PFSK-1 (cell line): ENCODE measurements at regions not wholly inside any gene's neighbourhood (a gene's known extent, or its start where the extent isn't known, plus 50 kb on each side); places are given as distances from the start of the nearest gene placed in this dataset.

Source experiments
- FOXP2 ChIP-seq: optimal IDR thresholded peaks from 2 replicates; pipeline ENCODE3; 2011; ENCODE audit warnings: borderline replicate concordance, control low read depth, inconsistent platforms; ENCODE audit not compliant: insufficient read depth; ENCODE audit errors: extremely low read length, extremely low read depth
- POLR2AphosphoS5 ChIP-seq: IDR thresholded peaks from 2 replicates; pipeline ENCODE4 v1.6.1; 2012; ENCODE audit warnings: low read depth, mild to moderate bottlenecking, control low read depth, low read length, moderate library complexity
- SIN3A ChIP-seq: IDR thresholded peaks from 2 replicates; pipeline ENCODE4 v1.6.1; 2012; ENCODE audit warnings: mild to moderate bottlenecking, low read length, moderate library complexity, borderline replicate concordance; ENCODE audit not compliant: insufficient read depth
- TAF1 ChIP-seq: IDR thresholded peaks from 2 replicates; pipeline ENCODE4 v1.6.1; 2012; ENCODE audit warnings: low read length, control low read depth, borderline replicate concordance; ENCODE audit not compliant: insufficient read depth
- TF ChIP-seq, protein P1 (sequence below), 2 experiments: IDR thresholded peaks; 2 replicates each; pipeline versions ENCODE4 v1.6.1 to v1.8.0; 2011 to 2012; ENCODE audit warnings: low read depth in 2 of 2, low read length in 2 of 2, control low read depth in 1 of 2, inconsistent platforms in 1 of 2, mild to moderate bottlenecking in 1 of 2, moderate library complexity in 1 of 2; ENCODE audit not compliant: insufficient read depth in 1 of 2

DNA sequence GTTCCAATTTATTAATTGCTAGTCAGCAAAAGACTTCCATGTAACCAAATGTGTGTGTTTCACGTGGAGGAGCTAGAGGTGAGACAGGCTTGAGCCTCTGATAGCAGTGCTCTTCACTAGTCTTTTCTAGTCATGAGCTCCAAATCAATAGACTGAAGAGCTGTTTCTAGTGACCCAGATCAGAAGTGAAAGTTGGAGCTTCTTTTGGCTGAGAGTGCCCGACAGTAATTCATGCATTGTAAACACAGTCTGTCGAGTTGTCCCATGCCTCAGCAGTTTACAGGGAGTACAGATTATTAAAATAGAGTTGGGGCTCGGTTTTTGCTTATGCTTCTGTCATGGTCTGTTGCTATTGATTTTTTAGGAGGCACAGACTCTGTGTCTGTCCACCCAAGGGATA is 793.1 kb downstream of the DTWD2 start:
- TF ChIP-seq, protein P1, sequence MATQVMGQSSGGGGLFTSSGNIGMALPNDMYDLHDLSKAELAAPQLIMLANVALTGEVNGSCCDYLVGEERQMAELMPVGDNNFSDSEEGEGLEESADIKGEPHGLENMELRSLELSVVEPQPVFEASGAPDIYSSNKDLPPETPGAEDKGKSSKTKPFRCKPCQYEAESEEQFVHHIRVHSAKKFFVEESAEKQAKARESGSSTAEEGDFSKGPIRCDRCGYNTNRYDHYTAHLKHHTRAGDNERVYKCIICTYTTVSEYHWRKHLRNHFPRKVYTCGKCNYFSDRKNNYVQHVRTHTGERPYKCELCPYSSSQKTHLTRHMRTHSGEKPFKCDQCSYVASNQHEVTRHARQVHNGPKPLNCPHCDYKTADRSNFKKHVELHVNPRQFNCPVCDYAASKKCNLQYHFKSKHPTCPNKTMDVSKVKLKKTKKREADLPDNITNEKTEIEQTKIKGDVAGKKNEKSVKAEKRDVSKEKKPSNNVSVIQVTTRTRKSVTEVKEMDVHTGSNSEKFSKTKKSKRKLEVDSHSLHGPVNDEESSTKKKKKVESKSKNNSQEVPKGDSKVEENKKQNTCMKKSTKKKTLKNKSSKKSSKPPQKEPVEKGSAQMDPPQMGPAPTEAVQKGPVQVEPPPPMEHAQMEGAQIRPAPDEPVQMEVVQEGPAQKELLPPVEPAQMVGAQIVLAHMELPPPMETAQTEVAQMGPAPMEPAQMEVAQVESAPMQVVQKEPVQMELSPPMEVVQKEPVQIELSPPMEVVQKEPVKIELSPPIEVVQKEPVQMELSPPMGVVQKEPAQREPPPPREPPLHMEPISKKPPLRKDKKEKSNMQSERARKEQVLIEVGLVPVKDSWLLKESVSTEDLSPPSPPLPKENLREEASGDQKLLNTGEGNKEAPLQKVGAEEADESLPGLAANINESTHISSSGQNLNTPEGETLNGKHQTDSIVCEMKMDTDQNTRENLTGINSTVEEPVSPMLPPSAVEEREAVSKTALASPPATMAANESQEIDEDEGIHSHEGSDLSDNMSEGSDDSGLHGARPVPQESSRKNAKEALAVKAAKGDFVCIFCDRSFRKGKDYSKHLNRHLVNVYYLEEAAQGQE (IDR thresholded peaks at IDR 0.05; ENCODE audit: insufficient read depth in 1 of 2, low read depth in 2 of 2, low read length in 2 of 2): no peak
- TF ChIP-seq TAF1: no peak
- TF ChIP-seq FOXP2: no peak
- no peak for TF ChIP-seq POLR2AphosphoS5
- no peak for TF ChIP-seq SIN3A

DNA sequence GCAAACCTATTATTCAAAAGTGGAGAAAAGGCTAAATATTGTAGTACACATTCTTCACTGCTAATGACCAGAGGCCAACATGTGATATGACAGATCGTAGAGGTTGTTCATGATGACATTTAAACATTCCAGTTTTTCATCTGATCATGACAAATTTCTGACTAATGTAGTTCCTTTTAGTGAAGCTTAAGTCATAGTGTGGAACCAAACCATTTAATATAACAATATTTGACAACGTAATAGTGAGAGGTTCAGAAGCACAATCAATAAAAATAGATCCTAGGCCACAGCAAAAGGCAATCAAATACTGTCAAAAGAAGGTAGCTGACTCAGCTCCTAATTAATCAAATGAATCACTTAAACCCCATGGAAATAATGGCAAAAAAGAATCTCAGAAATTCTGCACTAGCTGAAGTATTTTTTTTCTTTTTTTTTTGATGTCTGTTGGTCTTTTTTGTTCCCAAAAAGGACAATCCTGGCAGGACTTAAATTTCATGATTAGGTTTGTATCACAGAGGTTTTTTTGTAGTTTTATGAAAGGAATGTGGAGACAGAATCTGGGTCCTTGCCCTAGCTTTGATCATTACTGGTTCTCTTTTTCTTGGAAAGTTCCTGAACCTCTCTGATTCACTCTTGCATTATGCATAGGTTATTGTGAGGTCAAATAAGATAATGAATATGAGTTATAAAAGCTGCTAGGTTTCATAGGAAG is 795.0 kb downstream of the DTWD2 start:
- TF ChIP-seq FOXP2 (no peak), SIN3A (no peak), TAF1 (no peak), POLR2AphosphoS5 (no peak)
- TF ChIP-seq, protein P1 (IDR thresholded peaks at IDR 0.05; ENCODE audit: insufficient read depth in 1 of 2, low read depth in 2 of 2, low read length in 2 of 2): no peak

DNA sequence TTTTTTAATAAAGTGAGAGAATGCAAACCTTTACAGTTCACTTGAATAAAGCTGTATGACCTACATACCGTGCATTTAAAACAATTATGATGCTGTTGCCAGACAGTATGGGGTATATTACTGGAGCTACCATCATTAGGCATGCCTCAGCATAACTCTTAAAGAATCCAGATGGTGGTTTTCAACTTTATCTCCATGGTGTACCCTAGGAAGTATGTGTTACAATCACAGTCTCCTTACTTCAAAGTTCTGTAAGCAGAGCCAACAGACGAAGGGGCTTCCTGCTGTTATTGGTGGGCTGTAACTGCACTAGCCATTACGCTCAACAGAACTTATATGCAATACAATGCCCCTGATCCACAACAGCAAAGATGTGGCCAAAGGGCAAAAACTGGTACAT is 803.3 kb downstream of the DTWD2 start:
- TF ChIP-seq FOXP2: no peak
- TF ChIP-seq SIN3A: no peak
- TF ChIP-seq, protein P1 (IDR thresholded peaks at IDR 0.05; ENCODE audit: insufficient read depth in 1 of 2, low read depth in 2 of 2, low read length in 2 of 2): no peak
- TF ChIP-seq TAF1: no peak
- TF ChIP-seq POLR2AphosphoS5: no peak

DNA sequence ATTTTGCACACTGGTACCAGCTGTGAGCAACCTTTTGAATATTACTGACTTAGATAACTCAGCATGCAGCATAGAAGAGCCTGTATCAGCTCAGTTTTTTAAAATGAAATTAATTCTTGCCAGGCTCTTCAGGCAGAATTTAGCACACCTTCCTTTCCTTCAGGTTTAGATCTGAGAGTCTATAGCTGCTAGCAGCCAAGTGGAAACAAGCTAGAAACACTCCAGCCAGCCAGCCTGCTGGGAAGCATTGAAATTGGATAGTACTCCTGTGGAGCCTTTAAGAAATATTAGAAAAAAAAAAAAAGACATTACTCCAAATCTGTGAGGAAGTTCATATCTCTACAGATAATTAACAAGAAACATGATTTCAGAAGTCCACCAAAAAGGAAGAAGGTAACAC is 812.2 kb downstream of the DTWD2 start:
- TF ChIP-seq, protein P1 (IDR thresholded peaks at IDR 0.05; ENCODE audit: insufficient read depth in 1 of 2, low read depth in 2 of 2, low read length in 2 of 2): no peak
- TF ChIP-seq TAF1 (no peak), FOXP2 (no peak), POLR2AphosphoS5 (no peak), SIN3A (no peak)

DNA sequence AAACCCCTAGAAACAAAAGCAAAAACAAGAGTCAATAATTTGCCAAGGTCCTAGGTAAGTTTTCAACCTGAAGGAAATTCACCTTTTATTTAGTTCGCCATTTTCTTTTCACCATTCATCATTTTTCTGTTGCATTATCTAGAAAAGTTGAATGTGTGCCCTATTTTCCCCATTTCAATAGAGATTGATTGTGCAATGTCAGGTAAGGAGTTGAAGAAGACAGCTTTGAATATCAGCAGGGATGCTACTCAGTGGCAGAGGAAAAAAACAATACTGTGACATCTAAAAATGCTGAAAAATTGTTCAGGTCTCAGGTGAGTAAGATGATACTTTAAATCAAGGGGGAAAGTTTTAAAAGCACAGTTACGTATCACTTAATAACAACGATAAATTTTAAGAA is 813.7 kb downstream of the DTWD2 start:
- TF ChIP-seq TAF1: no peak
